Vagina (tissue), 2 donors: ENCODE measurements at regions not wholly inside any gene's neighbourhood (a gene's known extent, or its start where the extent isn't known, plus 50 kb on each side); places are given as distances from the start of the nearest gene placed in this dataset.

Source experiments
- POLR2A ChIP-seq, 2 donors: fragments of 450-650 bp; IDR thresholded peaks; one replicate each; pipeline ENCODE4 v1.6.1; 2017; ENCODE audit warnings: antibody characterized with exemption in 2 of 2, mild to moderate bottlenecking in 2 of 2, moderate library complexity in 2 of 2
- TF ChIP-seq, protein P1 (sequence below), 3 experiments: fragments of 450-650 bp in 2 of 3; fragments of 200-600 bp in 1 of 3; sonication (generic) in 1 of 3; IDR thresholded peaks; one replicate each; pipeline ENCODE4 v1.5.1; 2017 to 2019; ENCODE audit warnings: antibody characterized with exemption in 3 of 3, mild to moderate bottlenecking in 2 of 3, moderate library complexity in 2 of 3

DNA sequence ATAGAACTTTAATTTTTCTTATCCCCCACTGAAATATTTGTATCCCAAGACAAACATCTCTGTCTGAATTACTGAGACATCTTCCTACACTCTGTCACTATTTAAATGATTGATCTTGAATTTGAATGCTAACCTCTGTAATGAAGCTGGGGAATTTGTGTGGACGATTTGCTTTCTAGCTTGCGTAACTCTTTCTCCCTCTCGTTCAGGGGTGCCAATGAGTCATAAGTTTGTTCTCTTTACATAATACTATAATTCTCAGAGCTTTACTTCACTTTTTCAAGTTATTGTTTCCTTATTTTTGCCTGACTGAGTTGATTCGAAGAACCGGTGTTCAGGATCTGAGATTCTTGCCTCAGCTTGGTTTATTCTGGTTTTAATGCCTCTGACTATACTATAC, 783.3 kb upstream of the CADM2 start:
- TF ChIP-seq, protein P1, sequence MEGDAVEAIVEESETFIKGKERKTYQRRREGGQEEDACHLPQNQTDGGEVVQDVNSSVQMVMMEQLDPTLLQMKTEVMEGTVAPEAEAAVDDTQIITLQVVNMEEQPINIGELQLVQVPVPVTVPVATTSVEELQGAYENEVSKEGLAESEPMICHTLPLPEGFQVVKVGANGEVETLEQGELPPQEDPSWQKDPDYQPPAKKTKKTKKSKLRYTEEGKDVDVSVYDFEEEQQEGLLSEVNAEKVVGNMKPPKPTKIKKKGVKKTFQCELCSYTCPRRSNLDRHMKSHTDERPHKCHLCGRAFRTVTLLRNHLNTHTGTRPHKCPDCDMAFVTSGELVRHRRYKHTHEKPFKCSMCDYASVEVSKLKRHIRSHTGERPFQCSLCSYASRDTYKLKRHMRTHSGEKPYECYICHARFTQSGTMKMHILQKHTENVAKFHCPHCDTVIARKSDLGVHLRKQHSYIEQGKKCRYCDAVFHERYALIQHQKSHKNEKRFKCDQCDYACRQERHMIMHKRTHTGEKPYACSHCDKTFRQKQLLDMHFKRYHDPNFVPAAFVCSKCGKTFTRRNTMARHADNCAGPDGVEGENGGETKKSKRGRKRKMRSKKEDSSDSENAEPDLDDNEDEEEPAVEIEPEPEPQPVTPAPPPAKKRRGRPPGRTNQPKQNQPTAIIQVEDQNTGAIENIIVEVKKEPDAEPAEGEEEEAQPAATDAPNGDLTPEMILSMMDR (IDR thresholded peaks at IDR 0.05) = no peak
- no peak for TF ChIP-seq POLR2A (IDR thresholded peaks at IDR 0.05)
